ENCODE measurements at regions not wholly inside any gene's neighbourhood (a gene's known extent, or its start where the extent isn't known, plus 50 kb on each side); places are given as distances from the start of the nearest gene placed in this dataset.
"Not testable (repeated sequence)": the region's sequence is repeated elsewhere in the genome, so short reads cannot be mapped to it uniquely, and the experiment has no call there.

- H3K36me3 ChIP-seq (ENCODE audit: low read depth), result no peaks in the 10 kb centered on the region
- H3K9me3 ChIP-seq (ENCODE audit: insufficient read depth, low read depth), result no peaks in the 10 kb centered on the region
- H4K20me1 ChIP-seq (ENCODE audit: insufficient read depth), result no peaks in the 10 kb centered on the region
- POLR2A ChIA-PET (ENCODE audit: unreplicated experiment), result no interaction called here
- H3K4me1 ChIP-seq (replicated peaks; ENCODE audit: insufficient read depth), result no peaks in the 10 kb centered on the region
- no TSS peak for BruUV-seq (replicated peaks)
- no peaks in the 10 kb centered on the region for H3K79me2 ChIP-seq (ENCODE audit: low read depth)
- H2AFZ ChIP-seq, result no peak overlapping the region
- CTCF ChIA-PET, result no interaction called here
- no peak overlapping the region for H3K4me3 ChIP-seq
- no peak overlapping the region for H3K4me2 ChIP-seq
- intact Hi-C loops (cut with micrococcal nuclease; ENCODE audit: unreplicated experiment), result no loop called here
- H3K27ac ChIP-seq, result no peak overlapping the region
- H3K27me3 ChIP-seq (ENCODE audit: insufficient read depth, low read depth), result no peaks in the 10 kb centered on the region
- TF ChIP-seq EZH2 (IDR thresholded peaks at IDR 0.05; ENCODE audit: low read depth), result no peak
- no peak for TF ChIP-seq CTCF (conservative IDR thresholded peaks at IDR 0.05)
- DNase-seq, result no peak
- H3F3A ChIP-seq (ENCODE audit: insufficient read depth, low read depth), result no peaks in the 10 kb centered on the region
- H3K9me2 ChIP-seq (ENCODE audit: insufficient read depth), result no peaks in the 10 kb centered on the region
Observed at GRCh38 chr5:85651731-85652130, 966.0 kb upstream of the COX7C start.

- not testable (repeated sequence) for BruUV-seq (replicated peaks); H3K79me2 ChIP-seq (ENCODE audit: low read depth)
Observed at GRCh38 chr5:85654144-85654543, 963.6 kb upstream of the COX7C start.

GRCh38 chr5:85656050-85656449 lies 961.7 kb upstream of the COX7C start:
- POLR2A ChIA-PET (ENCODE audit: unreplicated experiment), result no interaction called here
- BruUV-seq (replicated peaks), result no TSS peak
- H3K79me2 ChIP-seq (ENCODE audit: low read depth), result no peaks in the 10 kb centered on the region
- intact Hi-C loops (cut with micrococcal nuclease; ENCODE audit: unreplicated experiment), result no loop called here
- H3K27ac ChIP-seq, result no peak overlapping the region
- H3K27me3 ChIP-seq (ENCODE audit: insufficient read depth, low read depth), result no peaks in the 10 kb centered on the region
- no peak overlapping the region for H3K4me3 ChIP-seq
- H3F3A ChIP-seq (ENCODE audit: insufficient read depth, low read depth), result no peaks in the 10 kb centered on the region
- CTCF ChIA-PET, result no interaction called here
- no peak for DNase-seq
- H4K20me1 ChIP-seq (ENCODE audit: insufficient read depth), result no peaks in the 10 kb centered on the region
- no peaks in the 10 kb centered on the region for H3K36me3 ChIP-seq (ENCODE audit: low read depth)
- no peak overlapping the region for H3K4me2 ChIP-seq
- no peak overlapping the region for H2AFZ ChIP-seq
- no peaks in the 10 kb centered on the region for H3K9me2 ChIP-seq (ENCODE audit: insufficient read depth)
- no peaks in the 10 kb centered on the region for H3K4me1 ChIP-seq (replicated peaks; ENCODE audit: insufficient read depth)
- H3K9me3 ChIP-seq (ENCODE audit: insufficient read depth, low read depth), result no peaks in the 10 kb centered on the region
- TF ChIP-seq EZH2 (IDR thresholded peaks at IDR 0.05; ENCODE audit: low read depth) (no peak), CTCF (conservative IDR thresholded peaks at IDR 0.05) (no peak)

More at GRCh38 chr5:85654144-85654543, 963.6 kb upstream of the COX7C start:
- H3K27me3 ChIP-seq (ENCODE audit: insufficient read depth, low read depth); H2AFZ ChIP-seq; H3K4me2 ChIP-seq; H3K4me3 ChIP-seq; CTCF ChIA-PET; POLR2A ChIA-PET (ENCODE audit: unreplicated experiment); H3K27ac ChIP-seq; H3K36me3 ChIP-seq (ENCODE audit: low read depth); intact Hi-C loops (cut with micrococcal nuclease; ENCODE audit: unreplicated experiment); H3K9me2 ChIP-seq (ENCODE audit: insufficient read depth); DNase-seq; H4K20me1 ChIP-seq (ENCODE audit: insufficient read depth); H3K9me3 ChIP-seq (ENCODE audit: insufficient read depth, low read depth); H3F3A ChIP-seq (ENCODE audit: insufficient read depth, low read depth); H3K4me1 ChIP-seq (replicated peaks; ENCODE audit: insufficient read depth): not testable (repeated sequence)

GRCh38 chr5:85657328-85657727 lies 960.4 kb upstream of the COX7C start:
- H3K36me3 ChIP-seq (ENCODE audit: low read depth); H3K27ac ChIP-seq; H3F3A ChIP-seq (ENCODE audit: insufficient read depth, low read depth); H4K20me1 ChIP-seq (ENCODE audit: insufficient read depth); H2AFZ ChIP-seq; CTCF ChIA-PET; POLR2A ChIA-PET (ENCODE audit: unreplicated experiment); H3K4me1 ChIP-seq (replicated peaks; ENCODE audit: insufficient read depth); BruUV-seq (replicated peaks); intact Hi-C loops (cut with micrococcal nuclease; ENCODE audit: unreplicated experiment); H3K9me3 ChIP-seq (ENCODE audit: insufficient read depth, low read depth); H3K79me2 ChIP-seq (ENCODE audit: low read depth); H3K9me2 ChIP-seq (ENCODE audit: insufficient read depth); H3K4me3 ChIP-seq; H3K4me2 ChIP-seq; H3K27me3 ChIP-seq (ENCODE audit: insufficient read depth, low read depth); DNase-seq: not testable (repeated sequence)

- peak overlapping the region; percentile 90 for H3K27ac ChIP-seq
- DNase-seq, result peak in 1 of 2 experiments; percentile 66
- BruUV-seq (replicated peaks), result TSS peak; percentile 77
- H4K20me1 ChIP-seq (ENCODE audit: insufficient read depth); CTCF ChIA-PET; H3K9me3 ChIP-seq (ENCODE audit: insufficient read depth, low read depth); H3F3A ChIP-seq (ENCODE audit: insufficient read depth, low read depth); H3K79me2 ChIP-seq (ENCODE audit: low read depth); H3K27me3 ChIP-seq (ENCODE audit: insufficient read depth, low read depth); H3K9me2 ChIP-seq (ENCODE audit: insufficient read depth); intact Hi-C loops (cut with micrococcal nuclease; ENCODE audit: unreplicated experiment); POLR2A ChIA-PET (ENCODE audit: unreplicated experiment): not testable (repeated sequence)
- H3K4me1 ChIP-seq (replicated peaks; ENCODE audit: insufficient read depth), result peaks cover 14% of the 10 kb centered on the region
- peak overlapping the region; percentile 97 for H2AFZ ChIP-seq
- H3K4me2 ChIP-seq, result peak overlapping the region; percentile 94
- H3K36me3 ChIP-seq (ENCODE audit: low read depth), result peaks cover 25% of the 10 kb centered on the region; the same call in 1 of the 2 replicates
- peak overlapping the region; percentile 91 for H3K4me3 ChIP-seq
Observed at GRCh38 chr5:85662969-85663707, 954.6 kb upstream of the COX7C start.
